SK-N-SH (cell line): ENCODE measurements at regions not wholly inside any gene's neighbourhood (a gene's known extent, or its start where the extent isn't known, plus 50 kb on each side); places are given as distances from the start of the nearest gene placed in this dataset.

Source experiments
- CTCF ChIA-PET: fragments of 300-600, 350-600 bp; formaldehyde crosslinking; extraction: SDS; loops from one replicate; lab custom pipeline; 2021; lab: Yijun Ruan, JAX
- POLR2A ChIA-PET: fragments of 350-600 bp; sonication (Branson Sonifier 250); formaldehyde crosslinking; extraction: SDS; loops from one replicate; lab custom pipeline; 2020; ENCODE audit warnings: antibody characterized with exemption, inconsistent platforms; lab: Yijun Ruan, JAX
- DNase-seq: peaks from one replicate; pipeline ENCODE4 v3.0.0; 2012
- H2AFZ ChIP-seq: fragments of 200-600 bp; sonication (generic); 2 replicates; pipeline ENCODE4 v1.8.1; 2016; ENCODE audit warnings: antibody characterized with exemption, mild to moderate bottlenecking, low read depth
- H3F3A ChIP-seq: fragments of 200-600 bp; sonication (generic); replicated peaks from 2 replicates; pipeline ENCODE3; 2016; ENCODE audit warnings: antibody characterized with exemption, mild to moderate bottlenecking; ENCODE audit not compliant: insufficient read depth
- H3K27ac ChIP-seq, 2 experiments: fragments of 200-500 bp in 1 of 2; fragments of 200-600 bp in 1 of 2; sonication (Bioruptor generic) in 1 of 2; sonication (generic), shearing (Covaris generic) in 1 of 2; 2 replicates each; pipeline versions ENCODE4 v1.5.1 to v1.6.1; 2014 to 2016; ENCODE audit warnings: low read depth in 2 of 2, inconsistent platforms in 1 of 2, low read length in 1 of 2, mild to moderate bottlenecking in 1 of 2, mixed read lengths in 1 of 2
- H3K27me3 ChIP-seq: fragments of 200-600 bp; sonication (generic), shearing (Covaris generic); 2 replicates; pipeline ENCODE4 v1.6.1; 2016; ENCODE audit warnings: mixed run types; ENCODE audit not compliant: insufficient read depth
- H3K36me3 ChIP-seq, 2 experiments: fragments of 200-500 bp in 1 of 2; fragments of 200-600 bp in 1 of 2; sonication (Bioruptor generic) in 1 of 2; sonication (generic) in 1 of 2; replicated peaks in 1 of 2; 2 replicates each; pipeline versions ENCODE3 to v1.5.1; 2014 to 2016; ENCODE audit warnings: low read length in 1 of 2, mild to moderate bottlenecking in 1 of 2; ENCODE audit not compliant: insufficient read depth in 2 of 2, control insufficient read depth in 1 of 2
- H3K4me1 ChIP-seq, 2 experiments: fragments of 200-500 bp in 1 of 2; fragments of 200-600 bp in 1 of 2; sonication (Bioruptor generic) in 1 of 2; sonication (generic), shearing (Covaris generic) in 1 of 2; 2 replicates each; pipeline versions ENCODE4 v1.5.1 to v1.6.1; 2014 to 2016; ENCODE audit warnings: low read depth in 1 of 2, low read length in 1 of 2, mixed run types in 1 of 2; ENCODE audit not compliant: insufficient read depth in 2 of 2, control insufficient read depth in 1 of 2
- H3K4me2 ChIP-seq: fragments of 200-600 bp; sonication (generic), shearing (Covaris generic); 2 replicates; pipeline ENCODE4 v1.6.1; 2017; ENCODE audit warnings: mixed run types
- H3K4me3 ChIP-seq, 2 experiments: fragments of 200-500 bp in 1 of 2; fragments of 200-600 bp in 1 of 2; sonication (Bioruptor generic) in 1 of 2; sonication (generic), shearing (Covaris generic) in 1 of 2; 2 replicates each; pipeline versions ENCODE4 v1.5.1 to v1.8.1; 2014 to 2016; ENCODE audit warnings: low read depth in 2 of 2, inconsistent platforms in 1 of 2, low read length in 1 of 2, mild to moderate bottlenecking in 1 of 2, mixed read lengths in 1 of 2, moderate library complexity in 1 of 2
- H3K79me2 ChIP-seq: fragments of 200-600 bp; sonication (generic); 2 replicates; pipeline ENCODE4 v1.8.1; 2017; ENCODE audit warnings: mild to moderate bottlenecking; ENCODE audit not compliant: insufficient read depth
- H3K9ac ChIP-seq: fragments of 200-600 bp; sonication (generic); 2 replicates; pipeline ENCODE4 v1.6.1; 2017; ENCODE audit warnings: mixed run types
- H3K9me2 ChIP-seq: fragments of 200-600 bp; sonication (generic); 2 replicates; pipeline ENCODE4 v1.6.1; 2017; ENCODE audit warnings: mixed run types
- H3K9me3 ChIP-seq: fragments of 200-600 bp; sonication (generic); 2 replicates; pipeline ENCODE4 v1.6.1; 2017; ENCODE audit warnings: mixed run types, mild to moderate bottlenecking, moderate library complexity
- H4K20me1 ChIP-seq: fragments of 200-600 bp; sonication (generic); 2 replicates; pipeline ENCODE4 v1.6.1; 2017; ENCODE audit warnings: mild to moderate bottlenecking, mixed run types; ENCODE audit not compliant: insufficient read depth
- CHD2 ChIP-seq: fragments of 150-350 bp; IDR thresholded peaks from 2 replicates; pipeline ENCODE4 v1.6.1; 2018; ENCODE audit warnings: low read length; ENCODE audit not compliant: partially characterized antibody
- EP300 ChIP-seq, 2 experiments: IDR thresholded peaks; 2 replicates each; pipeline versions ENCODE4 v1.4.0 to v1.6.1; 2012; ENCODE audit warnings: borderline replicate concordance in 1 of 2, low read depth in 1 of 2, low read length in 1 of 2
- EZH2phosphoT487 ChIP-seq: fragments of 200-600 bp; sonication (generic); IDR thresholded peaks from 2 replicates; pipeline ENCODE4 v1.6.1; 2017; ENCODE audit warnings: low read depth, mixed run types, mild to moderate bottlenecking, antibody characterized with exemption, moderate library complexity, borderline replicate concordance
- FOXJ3 ChIP-seq: sonication (generic); formaldehyde crosslinking; IDR thresholded peaks from 2 replicates; pipeline ENCODE4 v1.5.1; 2020; ENCODE audit warnings: mild to moderate bottlenecking, missing genetic modification reagents
- GATA2 ChIP-seq: sonication (generic); formaldehyde crosslinking; IDR thresholded peaks from 2 replicates; pipeline ENCODE4 v1.5.0; 2020; ENCODE audit warnings: mild to moderate bottlenecking, missing genetic modification reagents
- MAX ChIP-seq: IDR thresholded peaks from 2 replicates; pipeline ENCODE4 v1.4.0; 2012; ENCODE audit warnings: low read depth
- MXI1 ChIP-seq: IDR thresholded peaks from 2 replicates; pipeline ENCODE4 v1.6.1; 2012; ENCODE audit warnings: mild to moderate bottlenecking, low read depth, low read length, improper control_type of control experiment
- NFIC ChIP-seq: IDR thresholded peaks from 2 replicates; pipeline ENCODE4 v1.4.0; 2012; ENCODE audit warnings: borderline replicate concordance
- PBX3 ChIP-seq: IDR thresholded peaks from 2 replicates; pipeline ENCODE4; 2012
- RAD21 ChIP-seq: IDR thresholded peaks from 2 replicates; pipeline ENCODE4 v1.6.1; 2012; ENCODE audit warnings: mild to moderate bottlenecking, low read length
- RCOR1 ChIP-seq: fragments of 150-350 bp; IDR thresholded peaks from 2 replicates; pipeline ENCODE4 v1.6.1; 2017; ENCODE audit warnings: antibody characterized with exemption, low read length
- REST ChIP-seq: IDR thresholded peaks from 2 replicates; pipeline ENCODE4 v1.6.1; 2012; ENCODE audit warnings: mild to moderate bottlenecking, low read depth, low read length, moderate library complexity
- RXRA ChIP-seq: IDR thresholded peaks from 2 replicates; pipeline ENCODE4 v1.4.0; 2012; ENCODE audit warnings: low read depth, mild to moderate bottlenecking, borderline replicate concordance
- SIN3A ChIP-seq: IDR thresholded peaks from 2 replicates; pipeline ENCODE4 v1.6.1; 2012; ENCODE audit warnings: low read depth, mild to moderate bottlenecking, low read length, moderate library complexity, borderline replicate concordance
- SMC3 ChIP-seq: IDR thresholded peaks from 2 replicates; pipeline ENCODE4 v1.6.1; 2012; ENCODE audit warnings: low read depth, low read length, improper control_type of control experiment
- TAF1 ChIP-seq: IDR thresholded peaks from 2 replicates; pipeline ENCODE4 v1.6.1; 2012; ENCODE audit warnings: low read depth, mild to moderate bottlenecking, low read length, moderate library complexity, borderline replicate concordance
- TCF12 ChIP-seq: IDR thresholded peaks from 2 replicates; pipeline ENCODE4 v1.4.0; 2012
- WGBS: methylation state at CpG from one replicate; pipeline ENCODE4 v1.1.6; 2017; ENCODE audit warnings: low lambda C conversion rate; 5-methylcytosine and 5-hydroxymethylcytosine counted together

GRCh38 chr3:5732081-5732480 is 544.6 kb downstream of the EDEM1 start:
- no peaks in the 10 kb centered on the region for H3K36me3 ChIP-seq
- H3K27me3 ChIP-seq, result no peaks in the 10 kb centered on the region
- no peak for TF ChIP-seq MXI1
- no peak for TF ChIP-seq RXRA
- no peak for TF ChIP-seq EZH2phosphoT487
- no peak for TF ChIP-seq SMC3
- TF ChIP-seq GATA2 (CRISPR knock-in tag), result no peak
- no peak for TF ChIP-seq SIN3A
- TF ChIP-seq MAX, result no peak
- no peak for TF ChIP-seq EP300 (IDR thresholded peaks at IDR 0.05; ENCODE audit: borderline replicate concordance in 1 of 2, low read depth in 1 of 2, low read length in 1 of 2)
- no peaks in the 10 kb centered on the region for H3K79me2 ChIP-seq
- H3K4me2 ChIP-seq, result no peak overlapping the region
- 3% methylated on average over 2 of the region's 2 CpGs for WGBS
- H3K4me1 ChIP-seq, result no peaks in the 10 kb centered on the region
- ChIA-PET POLR2A (no interaction called here), CTCF (no interaction called here)
- no peak overlapping the region for H3K4me3 ChIP-seq
- no peaks in the 10 kb centered on the region for H4K20me1 ChIP-seq
- H3K27ac ChIP-seq, result no peak overlapping the region
- H3K9ac ChIP-seq, result no peak overlapping the region
- H3K9me3 ChIP-seq, result no peaks in the 10 kb centered on the region
- H3F3A ChIP-seq, result no peaks in the 10 kb centered on the region
- no peaks in the 10 kb centered on the region for H3K9me2 ChIP-seq
- H2AFZ ChIP-seq, result no peak overlapping the region
- DNase-seq, result no peak

GRCh38 chr3:5733995-5734394 is 546.5 kb downstream of the EDEM1 start:
- no peak for TF ChIP-seq RAD21
- no peak for TF ChIP-seq TAF1
- TF ChIP-seq TCF12, result no peak
- TF ChIP-seq PBX3, result no peak
- TF ChIP-seq NFIC, result no peak
- no peak for TF ChIP-seq RCOR1
- no peak for TF ChIP-seq FOXJ3 (CRISPR knock-in tag)
- no peak for TF ChIP-seq SMC3
- no peak for TF ChIP-seq REST
- TF ChIP-seq CHD2, result no peak
- TF ChIP-seq EZH2phosphoT487, result no peak
- H3K27me3 ChIP-seq, result no peaks in the 10 kb centered on the region
- no peaks in the 10 kb centered on the region for H3K36me3 ChIP-seq
- H3K9me3 ChIP-seq, result no peaks in the 10 kb centered on the region
- no peaks in the 10 kb centered on the region for H3F3A ChIP-seq
- no peaks in the 10 kb centered on the region for H4K20me1 ChIP-seq
- no peaks in the 10 kb centered on the region for H3K79me2 ChIP-seq
- ChIA-PET CTCF (no interaction called here), POLR2A (no interaction called here)
- no peak overlapping the region for H2AFZ ChIP-seq
- DNase-seq, result no peak
- no peak overlapping the region for H3K27ac ChIP-seq
- H3K4me1 ChIP-seq, result no peaks in the 10 kb centered on the region
- no peak overlapping the region for H3K4me3 ChIP-seq
- H3K4me2 ChIP-seq, result no peak overlapping the region
- 16% methylated on average over 4 of the region's 4 CpGs for WGBS
- H3K9ac ChIP-seq, result no peak overlapping the region
- no peaks in the 10 kb centered on the region for H3K9me2 ChIP-seq
